ENCODE measurements at regions not wholly inside any gene's neighbourhood (a gene's known extent, or its start where the extent isn't known, plus 50 kb on each side); places are given as distances from the start of the nearest gene placed in this dataset.

DNA sequence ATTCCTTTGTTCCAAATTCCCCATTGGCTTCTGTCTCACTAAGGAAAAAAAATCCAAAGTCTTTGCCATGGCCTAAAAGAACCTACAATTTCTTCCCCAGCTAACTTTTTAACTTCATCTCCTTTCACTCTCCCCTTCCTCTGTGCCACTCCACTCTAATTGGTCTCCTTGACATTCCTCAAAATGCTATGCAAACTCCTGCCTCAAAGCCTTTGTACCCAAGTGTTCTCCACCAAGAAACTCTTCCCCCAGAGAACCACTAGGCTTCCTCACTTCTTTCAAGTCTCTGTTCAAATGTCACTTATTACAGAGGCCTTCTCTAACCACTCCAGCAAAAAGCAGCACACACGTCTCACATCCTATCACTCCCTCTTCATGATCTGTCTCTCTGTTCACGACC, 91.6 kb upstream of the NR4A3 start:
- Histone ChIP-seq H4K5ac (ENCODE audit: insufficient read length, low read depth, low read length) (no peak overlapping the region), H2AK5ac (ENCODE audit: insufficient read length, low read length) (no peak overlapping the region), H2BK20ac (ENCODE audit: low read depth, low read length, poor library complexity, severe bottlenecking) (no peak overlapping the region), H3K56ac (ENCODE audit: insufficient read length, low read depth, low read length) (no peak overlapping the region), H2BK15ac (ENCODE audit: low read depth, low read length) (no peak overlapping the region), H3K9ac (ENCODE audit: extremely low read depth, insufficient read length, low read length) (no peak overlapping the region), H4K91ac (ENCODE audit: insufficient read length, low read depth, low read length) (no peak overlapping the region), H2BK5ac (ENCODE audit: insufficient read length, low read length) (no peak overlapping the region), H3K4ac (ENCODE audit: low read depth, low read length) (no peak overlapping the region), H3K27ac (ENCODE audit: insufficient read length, low read depth, low read length) (no peak overlapping the region), H2AFZ (ENCODE audit: low read length) (no peak overlapping the region), H3K4me1 (ENCODE audit: insufficient read depth, low read length) (peaks cover 6% of the 10 kb centered on the region), H3K14ac (ENCODE audit: insufficient read depth, low read length) (no peak overlapping the region), H2BK120ac (ENCODE audit: low read depth, low read length, poor library complexity, severe bottlenecking) (no peak overlapping the region), H3T11ph (ENCODE audit: low read length) (no peak overlapping the region), H4K20me1 (ENCODE audit: control insufficient read depth, insufficient read depth, insufficient read length) (no peaks in the 10 kb centered on the region), H4K8ac (replicated peaks; ENCODE audit: insufficient read length, low read depth, low read length) (no peak overlapping the region), H3K79me1 (ENCODE audit: insufficient read depth, low read depth, low read length, poor library complexity, severe bottlenecking) (no peaks in the 10 kb centered on the region), H2BK12ac (ENCODE audit: insufficient read length, low read depth, low read length) (no peak overlapping the region), H3K18ac (ENCODE audit: insufficient read length, low read depth, low read length) (no peak overlapping the region), H3K23ac (ENCODE audit: insufficient read length, low read depth, low read length) (no peak overlapping the region), H3K4me2 (ENCODE audit: insufficient read depth, insufficient read length, low read length) (no peak overlapping the region), H3K9me3 (ENCODE audit: control insufficient read depth, low read depth, low read length) (no peaks in the 10 kb centered on the region), H3K79me2 (ENCODE audit: insufficient read depth, low read length) (no peaks in the 10 kb centered on the region), H3K23me2 (ENCODE audit: insufficient read length, low read depth, low read length, poor library complexity, severe bottlenecking) (no peaks in the 10 kb centered on the region), H3K27me3 (ENCODE audit: insufficient read depth, low read length) (no peaks in the 10 kb centered on the region)
- no peaks in the 10 kb centered on the region for H3K27me3 Mint-ChIP-seq (ENCODE audit: low read depth)
- no CpG with 5 or more reads among the region's 2 CpGs for WGBS (ENCODE audit: extremely low coverage, insufficient read length, low lambda C conversion rate)
- TF ChIP-seq CTCF (conservative IDR thresholded peaks at IDR 0.05) = no peak
- H3K36me3 Mint-ChIP-seq (ENCODE audit: insufficient read depth in 1 of 3, low read depth in 3 of 3) = no peaks in the 10 kb centered on the region
- peaks cover 15 to 18% of the 10 kb centered on the region in 2 experiments for H3K4me1 Mint-ChIP-seq
- DNase-seq = no peak
- H3K4me3 Mint-ChIP-seq = no peak overlapping the region
- H3K9me3 Mint-ChIP-seq = no peaks in the 10 kb centered on the region
- H3K27ac Mint-ChIP-seq = no peak overlapping the region
